H1 (cell line): ENCODE measurements at regions not wholly inside any gene's neighbourhood (a gene's known extent, or its start where the extent isn't known, plus 50 kb on each side); places are given as distances from the start of the nearest gene placed in this dataset.

Source experiments
- CTCF ChIA-PET: fragments of 300-600 bp; sonication (Branson Sonifier 250); formaldehyde crosslinking; loops from one replicate; lab custom pipeline; 2021; ENCODE audit not compliant: partially characterized antibody; lab: Charles Lee
- POLR2A ChIA-PET: fragments of 300-600 bp; sonication (Branson Sonifier 250); formaldehyde crosslinking; loops from one replicate; lab custom pipeline; 2021; ENCODE audit warnings: inconsistent platforms; ENCODE audit not compliant: partially characterized antibody; lab: Charles Lee
- DNase-seq, 2 experiments: peaks; one replicate each; pipeline versions ENCODE4 v3.0.0 to v3.0.0-alpha.2; 2010 to 2022; ENCODE audit warnings: low spot score in 2 of 2, low read depth in 1 of 2, mixed read lengths in 1 of 2
- FAIRE-seq: peaks from 2 replicates; lab custom pipeline; 2011; peaks lifted over from hg19 to GRCh38; lab: Jason Lieb, UNC
- H2AFZ ChIP-seq: 2 replicates; pipeline ENCODE4 v1.8.1; 2012; ENCODE audit warnings: low read length, inconsistent platforms
- H2AK5ac ChIP-seq: 2 replicates; pipeline ENCODE4 v1.6.1; 2013; ENCODE audit warnings: low read depth, low read length
- H2BK120ac ChIP-seq: replicated peaks from 2 replicates; pipeline ENCODE3; 2013; ENCODE audit warnings: low read depth, low read length, inconsistent platforms
- H2BK12ac ChIP-seq: 2 replicates; pipeline ENCODE4 v1.6.1; 2013; ENCODE audit warnings: low read depth, low read length
- H2BK15ac ChIP-seq: 2 replicates; pipeline ENCODE4 v1.6.1; 2013; ENCODE audit warnings: low read length
- H2BK20ac ChIP-seq: 2 replicates; pipeline ENCODE4 v1.6.1; 2013; ENCODE audit warnings: low read length
- H2BK5ac ChIP-seq: 2 replicates; pipeline ENCODE4 v1.6.1; 2013; ENCODE audit warnings: low read depth, low read length
- H3K14ac ChIP-seq: 2 replicates; pipeline ENCODE4 v1.6.1; 2013; ENCODE audit warnings: inconsistent platforms; ENCODE audit not compliant: insufficient read length
- H3K18ac ChIP-seq: 2 replicates; pipeline ENCODE4 v1.6.1; 2013; ENCODE audit warnings: low read length; ENCODE audit errors: extremely low read depth
- H3K23ac ChIP-seq: 2 replicates; pipeline ENCODE4 v1.6.1; 2013; ENCODE audit warnings: inconsistent platforms; ENCODE audit not compliant: insufficient read length
- H3K23me2 ChIP-seq: 2 replicates; pipeline ENCODE4 v1.6.1; 2013; ENCODE audit warnings: low read depth, low read length
- H3K27ac ChIP-seq: 2 replicates; pipeline ENCODE4 v1.6.1; 2011; ENCODE audit warnings: low read depth, low read length, inconsistent platforms
- H3K27me3 ChIP-seq, 4 experiments: replicated peaks in 1 of 4; 1 replicate in 1 of 4; 2 replicates in 3 of 4; pipeline versions ENCODE4 v1.6.1 to v1.8.1; 2011 to 2013; ENCODE audit warnings: low read length in 3 of 4, mild to moderate bottlenecking in 3 of 4, inconsistent platforms in 2 of 4, mixed read lengths in 2 of 4, moderate library complexity in 1 of 4; ENCODE audit not compliant: control insufficient read depth in 3 of 4, insufficient read depth in 3 of 4; ENCODE audit errors: extremely low read depth in 1 of 4
- H3K36me3 ChIP-seq, 4 experiments: 2 replicates each; pipeline versions ENCODE4 v1.6.1 to v1.8.1; 2011 to 2013; ENCODE audit warnings: mild to moderate bottlenecking in 4 of 4, low read length in 3 of 4, moderate library complexity in 2 of 4, control low read depth in 1 of 4, inconsistent platforms in 1 of 4; ENCODE audit not compliant: insufficient read depth in 4 of 4, control insufficient read depth in 2 of 4
- H3K4ac ChIP-seq: replicated peaks from 2 replicates; pipeline ENCODE3; 2013; ENCODE audit warnings: low read length, low read depth, mixed read lengths, inconsistent platforms; ENCODE audit not compliant: insufficient read length
- H3K4me1 ChIP-seq, 4 experiments: replicated peaks in 1 of 4; 1 replicate in 1 of 4; 2 replicates in 3 of 4; pipeline versions ENCODE4 v1.6.1 to v1.8.1; 2011 to 2013; ENCODE audit warnings: low read length in 3 of 4, inconsistent platforms in 2 of 4, mixed read lengths in 1 of 4; ENCODE audit not compliant: insufficient read depth in 4 of 4, control insufficient read depth in 3 of 4
- H3K4me2 ChIP-seq, 2 experiments: 2 replicates each; pipeline versions ENCODE4 v1.6.1 to v1.8.1; 2011 to 2013; ENCODE audit warnings: low read depth in 2 of 2, low read length in 2 of 2, control low read depth in 1 of 2, inconsistent platforms in 1 of 2, mild to moderate bottlenecking in 1 of 2; ENCODE audit not compliant: insufficient read depth in 1 of 2
- H3K4me3 ChIP-seq, 4 experiments: fragments of 200-600, 300-600 bp in 1 of 4; sonication (generic), shearing (Covaris generic), sonication (Bioruptor Twin) in 1 of 4; 2 replicates each; pipeline versions ENCODE4 v1.5.1 to v1.8.1; 2011 to 2016; ENCODE audit warnings: low read length in 4 of 4, low read depth in 3 of 4, control low read depth in 2 of 4, inconsistent platforms in 2 of 4, mild to moderate bottlenecking in 2 of 4, mixed read lengths in 1 of 4, moderate library complexity in 1 of 4; ENCODE audit not compliant: insufficient read depth in 2 of 4; ENCODE audit errors: extremely low read depth in 1 of 4
- H3K56ac ChIP-seq: replicated peaks from 2 replicates; pipeline ENCODE3; 2013; ENCODE audit warnings: low read depth, mild to moderate bottlenecking, mixed read lengths, low read length, inconsistent platforms; ENCODE audit not compliant: insufficient read length
- H3K79me1 ChIP-seq: 2 replicates; pipeline ENCODE4 v1.6.1; 2013; ENCODE audit warnings: low read depth, low read length, control low read depth
- H3K79me2 ChIP-seq, 2 experiments: 2 replicates each; pipeline versions ENCODE4 v1.6.1 to v1.8.1; 2012 to 2013; ENCODE audit warnings: low read length in 2 of 2, mild to moderate bottlenecking in 2 of 2, inconsistent platforms in 1 of 2; ENCODE audit not compliant: insufficient read depth in 2 of 2, control insufficient read depth in 1 of 2
- H3K9ac ChIP-seq, 4 experiments: replicated peaks in 1 of 4; 1 replicate in 1 of 4; 2 replicates in 3 of 4; pipeline versions ENCODE4 v1.6.1 to v1.8.1; 2011 to 2013; ENCODE audit warnings: low read depth in 3 of 4, low read length in 3 of 4, control low read depth in 2 of 4, mild to moderate bottlenecking in 2 of 4, moderate library complexity in 2 of 4, inconsistent platforms in 1 of 4; ENCODE audit errors: extremely low read depth in 1 of 4
- H3K9me3 ChIP-seq, 2 experiments: 2 replicates each; pipeline versions ENCODE4 v1.6.1 to v1.8.1; 2012 to 2013; ENCODE audit warnings: mild to moderate bottlenecking in 2 of 2, moderate library complexity in 2 of 2, control low read depth in 1 of 2, inconsistent platforms in 1 of 2, low read depth in 1 of 2, low read length in 1 of 2, mixed read lengths in 1 of 2; ENCODE audit not compliant: insufficient read depth in 2 of 2
- H4K20me1 ChIP-seq, 2 experiments: replicated peaks in 1 of 2; 2 replicates each; pipeline versions ENCODE3 to v1.8.1; 2011 to 2013; ENCODE audit warnings: inconsistent platforms in 2 of 2, low read length in 2 of 2, mild to moderate bottlenecking in 1 of 2; ENCODE audit not compliant: insufficient read depth in 2 of 2, control insufficient read depth in 1 of 2
- H4K5ac ChIP-seq: 2 replicates; pipeline ENCODE4 v1.6.1; 2013; ENCODE audit warnings: low read length, low read depth, mixed read lengths, inconsistent platforms; ENCODE audit not compliant: insufficient read length
- H4K8ac ChIP-seq: 2 replicates; pipeline ENCODE4 v1.8.0; 2013; ENCODE audit warnings: mild to moderate bottlenecking, moderate library complexity, low read length, inconsistent platforms; ENCODE audit not compliant: insufficient read depth; ENCODE audit errors: extremely low read depth
- H4K91ac ChIP-seq: replicated peaks from 2 replicates; pipeline ENCODE3; 2013; ENCODE audit warnings: low read length, mixed read lengths, inconsistent platforms; ENCODE audit not compliant: insufficient read length
- CEBPB ChIP-seq: IDR thresholded peaks from 2 replicates; pipeline ENCODE4 v1.6.1; 2012; ENCODE audit warnings: low read depth, low read length
- RNF2 ChIP-seq: fragments of 200-900, 300-1000 bp; sonication (generic); IDR thresholded peaks from 2 replicates; pipeline ENCODE4 v1.7.1; 2016; ENCODE audit warnings: borderline replicate concordance, low read depth, mild to moderate bottlenecking, antibody characterized with exemption, low read length; ENCODE audit not compliant: poor library complexity, severe bottlenecking; ENCODE audit errors: missing control alignments
- WGBS, 2 experiments: shearing (Covaris generic) in 1 of 2; methylation state at CpG; one replicate each; pipeline versions ENCODE4 v1.1.6 to v1.1.7; 2013 to 2015; ENCODE audit warnings: low lambda C conversion rate in 2 of 2, mixed read lengths in 2 of 2, inconsistent platforms in 1 of 2, low coverage in 1 of 2, missing lambda C conversion rate in 1 of 2; ENCODE audit not compliant: insufficient replicate concordance in 2 of 2, insufficient coverage in 1 of 2, insufficient read length in 1 of 2; ENCODE audit errors: extremely low coverage in 1 of 2, missing lambda C conversion rate in 1 of 2; 5-methylcytosine and 5-hydroxymethylcytosine counted together
- TF ChIP-seq, protein P1 (sequence below): IDR thresholded peaks from 2 replicates; pipeline ENCODE4 v1.6.1; 2012; ENCODE audit warnings: low read length, inconsistent platforms

- Histone ChIP-seq H3K56ac (no peak overlapping the region), H2BK15ac (no peak overlapping the region), H3K18ac (no peak overlapping the region), H3K4me2 (no peak overlapping the region), H4K91ac (no peak overlapping the region), H4K5ac (no peak overlapping the region), H3K23me2 (no peaks in the 10 kb centered on the region), H4K20me1 (no peaks in the 10 kb centered on the region), H2BK12ac (no peak overlapping the region), H3K14ac (no peak overlapping the region), H2AFZ (no peak overlapping the region), H4K8ac (no peak overlapping the region), H3K4me3 (no peak overlapping the region), H3K23ac (no peak overlapping the region), H3K36me3 (no peaks in the 10 kb centered on the region), H3K79me2 (no peaks in the 10 kb centered on the region), H3K4ac (no peak overlapping the region), H2AK5ac (no peak overlapping the region), H3K27ac (no peak overlapping the region), H3K9me3 (no peaks in the 10 kb centered on the region), H3K4me1 (no peaks in the 10 kb centered on the region), H2BK20ac (no peak overlapping the region), H3K79me1 (no peaks in the 10 kb centered on the region), H2BK5ac (no peak overlapping the region), H3K27me3 (no peaks in the 10 kb centered on the region), H2BK120ac (no peak overlapping the region), H3K9ac (no peak overlapping the region)
- ChIA-PET CTCF (no interaction called here), POLR2A (no interaction called here)
- no peak for TF ChIP-seq RNF2
- TF ChIP-seq CEBPB = no peak
- TF ChIP-seq, protein P1, sequence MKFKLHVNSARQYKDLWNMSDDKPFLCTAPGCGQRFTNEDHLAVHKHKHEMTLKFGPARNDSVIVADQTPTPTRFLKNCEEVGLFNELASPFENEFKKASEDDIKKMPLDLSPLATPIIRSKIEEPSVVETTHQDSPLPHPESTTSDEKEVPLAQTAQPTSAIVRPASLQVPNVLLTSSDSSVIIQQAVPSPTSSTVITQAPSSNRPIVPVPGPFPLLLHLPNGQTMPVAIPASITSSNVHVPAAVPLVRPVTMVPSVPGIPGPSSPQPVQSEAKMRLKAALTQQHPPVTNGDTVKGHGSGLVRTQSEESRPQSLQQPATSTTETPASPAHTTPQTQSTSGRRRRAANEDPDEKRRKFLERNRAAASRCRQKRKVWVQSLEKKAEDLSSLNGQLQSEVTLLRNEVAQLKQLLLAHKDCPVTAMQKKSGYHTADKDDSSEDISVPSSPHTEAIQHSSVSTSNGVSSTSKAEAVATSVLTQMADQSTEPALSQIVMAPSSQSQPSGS = no peak
- 88% methylated on average over 2 of the region's 2 CpGs; no CpG with 5 or more reads in 1 of the 2 experiments for WGBS, 2 experiments
- DNase-seq (no peak), FAIRE-seq (no peak)
Observed at GRCh38 chr12:77535734-77536133, 295.0 kb upstream of the NAV3 start.
